ENCODE measurements at regions not wholly inside any gene's neighbourhood (a gene's known extent, or its start where the extent isn't known, plus 50 kb on each side); places are given as distances from the start of the nearest gene placed in this dataset.
A peak's percentile ranks its signal among the peaks of the same experiment; 100 is the strongest.
"Not testable (repeated sequence)": the region's sequence is repeated elsewhere in the genome, so short reads cannot be mapped to it uniquely, and the experiment has no call there.

DNA sequence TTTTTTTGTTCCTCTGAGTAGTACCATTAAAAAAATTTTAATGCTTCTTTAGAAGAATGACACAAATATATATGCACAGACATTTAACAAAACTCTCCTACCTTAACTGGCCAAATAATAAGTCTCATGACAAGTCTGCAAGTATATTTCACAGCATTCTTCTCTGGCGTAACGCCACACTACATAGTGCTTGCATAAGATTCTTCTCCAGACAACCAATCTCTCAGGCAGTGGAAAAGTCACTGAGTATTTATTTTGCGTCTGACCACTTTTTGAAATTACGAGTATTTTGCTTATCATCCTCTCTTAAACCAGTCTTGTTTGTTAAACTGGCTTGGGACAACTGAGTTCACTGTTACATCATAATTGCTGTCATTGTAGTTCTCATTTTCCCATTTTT is 749.2 kb downstream of the ADCYAP1 start:
- no peak for DNase-seq (ENCODE audit: low spot score)
- in situ Hi-C loops (cut with MboI; ENCODE audit: low sequenced_read_pairs, unreplicated experiment), result no loop called here
- TF ChIP-seq CTCF (IDR thresholded peaks at IDR 0.05; ENCODE audit: borderline replicate concordance, control extremely low read depth, extremely low read depth, insufficient read depth, missing control alignments), result no peak

DNA sequence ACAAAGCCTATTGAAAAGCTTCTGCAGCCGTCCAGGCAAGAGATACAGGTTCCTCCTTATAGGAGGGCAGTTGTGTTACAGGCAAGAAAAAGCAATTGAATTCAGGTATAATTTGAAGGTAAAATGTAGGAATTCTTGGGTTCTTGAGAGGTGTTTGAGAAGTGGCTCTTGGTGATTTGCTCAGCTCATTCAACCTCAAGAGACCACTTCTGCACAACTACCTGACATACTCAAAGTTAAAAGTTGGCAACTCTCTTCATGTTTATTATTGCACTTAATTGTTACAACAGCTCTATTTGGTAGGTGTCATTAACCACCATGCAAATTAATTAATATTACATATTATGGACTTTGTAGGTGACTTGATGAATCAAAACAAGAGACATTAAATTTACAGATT is 753.2 kb downstream of the ADCYAP1 start:
- DNase-seq (ENCODE audit: low spot score), result no peak
- in situ Hi-C loops (cut with MboI; ENCODE audit: low sequenced_read_pairs, unreplicated experiment), result no loop called here
- TF ChIP-seq CTCF (IDR thresholded peaks at IDR 0.05; ENCODE audit: borderline replicate concordance, control extremely low read depth, extremely low read depth, insufficient read depth, missing control alignments), result no peak

GRCh38 chr18:1658908-1659566 is 754.4 kb downstream of the ADCYAP1 start:
- in situ Hi-C loops (cut with MboI; ENCODE audit: low sequenced_read_pairs, unreplicated experiment), result no loop called here
- no peak for TF ChIP-seq CTCF (IDR thresholded peaks at IDR 0.05; ENCODE audit: borderline replicate concordance, control extremely low read depth, extremely low read depth, insufficient read depth, missing control alignments)
- DNase-seq (ENCODE audit: low spot score), result no peak

- DNase-seq (ENCODE audit: low spot score), result peak; percentile 4
- in situ Hi-C loops (cut with MboI; ENCODE audit: low sequenced_read_pairs, unreplicated experiment), result no loop called here
These were observed 759.4 kb downstream of the ADCYAP1 start for GRCh38 chr18:1663879-1664705.

GRCh38 chr18:1665079-1665478 is 760.4 kb downstream of the ADCYAP1 start:
- DNase-seq (ENCODE audit: low spot score), result no peak
- in situ Hi-C loops (cut with MboI; ENCODE audit: low sequenced_read_pairs, unreplicated experiment), result no loop called here
- no peak for TF ChIP-seq CTCF (IDR thresholded peaks at IDR 0.05; ENCODE audit: borderline replicate concordance, control extremely low read depth, extremely low read depth, insufficient read depth, missing control alignments)

More at GRCh38 chr18:1663879-1664705, 759.4 kb downstream of the ADCYAP1 start:
- TF ChIP-seq CTCF (IDR thresholded peaks at IDR 0.05; ENCODE audit: borderline replicate concordance, control extremely low read depth, extremely low read depth, insufficient read depth, missing control alignments), result peak; percentile 66

GRCh38 chr18:1668279-1668678 is 763.6 kb downstream of the ADCYAP1 start:
- no peak for DNase-seq (ENCODE audit: low spot score)
- TF ChIP-seq CTCF (IDR thresholded peaks at IDR 0.05; ENCODE audit: borderline replicate concordance, control extremely low read depth, extremely low read depth, insufficient read depth, missing control alignments), result no peak
- in situ Hi-C loops (cut with MboI; ENCODE audit: low sequenced_read_pairs, unreplicated experiment), result no loop called here

GRCh38 chr18:1671710-1672109 is 767.0 kb downstream of the ADCYAP1 start:
- in situ Hi-C loops (cut with MboI; ENCODE audit: low sequenced_read_pairs, unreplicated experiment); DNase-seq (ENCODE audit: low spot score): not testable (repeated sequence)
